ENCODE measurements at regions not wholly inside any gene's neighbourhood (a gene's known extent, or its start where the extent isn't known, plus 50 kb on each side); places are given as distances from the start of the nearest gene placed in this dataset.
A peak's percentile ranks its signal among the peaks of the same experiment; 100 is the strongest.

DNA sequence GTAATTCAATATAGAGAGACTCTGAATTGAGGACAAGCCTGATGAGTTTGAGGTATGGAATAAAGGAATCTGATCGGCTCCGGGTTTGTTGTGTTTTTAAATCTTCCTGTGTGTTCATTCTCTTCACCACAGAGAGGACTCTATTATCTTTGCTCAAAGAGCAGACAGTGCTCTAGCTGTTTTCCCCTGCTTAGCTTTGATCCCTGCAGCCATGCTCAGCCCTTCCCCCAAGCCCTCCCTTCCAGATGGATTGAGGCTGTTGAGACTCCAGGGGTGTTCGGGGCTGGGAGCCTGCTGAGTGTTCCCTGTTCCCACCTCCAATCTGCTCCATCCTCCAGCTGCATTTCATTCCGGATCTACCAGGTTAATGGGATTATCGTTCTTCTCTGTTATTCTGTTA lies 74.2 kb upstream of the CXADR start:
- H3K27me3 Mint-ChIP-seq (ENCODE audit: low read depth) = peaks cover 10% of the 10 kb centered on the region

DNA sequence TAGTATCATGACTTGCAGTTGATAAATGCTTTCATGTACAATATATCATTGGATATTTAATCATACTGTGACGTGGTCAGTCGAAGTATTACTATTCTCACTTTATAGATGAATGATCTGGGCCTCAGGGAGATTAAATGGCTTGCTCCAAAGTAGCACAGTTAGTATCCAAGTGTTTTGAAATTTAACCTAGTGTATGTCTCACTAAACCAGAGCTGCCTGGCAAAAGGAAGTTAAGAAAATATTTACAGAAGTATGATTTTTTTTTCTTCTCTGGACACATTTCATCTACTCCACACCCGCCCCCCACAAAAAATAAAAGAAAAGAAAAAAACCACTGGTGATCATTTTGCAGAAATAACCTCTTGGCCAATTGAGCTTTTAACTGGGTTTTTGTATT lies 71.9 kb upstream of the CXADR start:
- H3K27ac Mint-ChIP-seq = no peak overlapping the region
- H3K9me3 Mint-ChIP-seq = no peaks in the 10 kb centered on the region
- DNase-seq (ENCODE audit: low spot score) = no peak
- no peak overlapping the region for H3K4me3 Mint-ChIP-seq
- H3K36me3 Mint-ChIP-seq (ENCODE audit: low read depth) = no peaks in the 10 kb centered on the region
- no peaks in the 10 kb centered on the region for H3K4me1 Mint-ChIP-seq (ENCODE audit: low read depth)
- peaks cover 10% of the 10 kb centered on the region for H3K27me3 Mint-ChIP-seq (ENCODE audit: low read depth)

More for the DNA sequence above, 74.2 kb upstream of the CXADR start:
- Mint-ChIP-seq H3K4me1 (ENCODE audit: low read depth) (no peaks in the 10 kb centered on the region), H3K9me3 (no peaks in the 10 kb centered on the region), H3K4me3 (no peak overlapping the region), H3K36me3 (ENCODE audit: low read depth) (no peaks in the 10 kb centered on the region), H3K27ac (no peak overlapping the region)
- DNase-seq (ENCODE audit: low spot score) = no peak

DNA sequence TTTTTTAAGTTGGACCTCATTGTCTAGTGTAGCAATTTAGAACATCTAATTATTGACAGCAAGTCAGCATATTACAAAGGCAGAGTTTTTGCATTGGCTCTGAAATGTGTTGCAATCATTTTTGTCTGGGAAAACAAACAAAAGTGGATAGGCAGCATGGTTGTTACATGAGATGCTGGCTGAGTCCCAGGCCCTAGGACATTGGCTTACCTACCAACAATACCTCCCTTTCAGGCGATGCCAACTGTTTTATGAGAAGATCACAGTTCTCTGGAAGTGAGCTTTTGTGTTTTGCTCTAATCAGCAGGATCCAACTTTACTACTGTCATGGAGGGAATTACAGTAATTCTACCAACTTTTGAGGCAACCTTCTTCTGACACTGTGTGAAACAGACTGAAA lies 71.5 kb upstream of the CXADR start:
- Mint-ChIP-seq H3K9me3 (no peaks in the 10 kb centered on the region), H3K4me3 (no peak overlapping the region), H3K27me3 (ENCODE audit: low read depth) (peaks cover 10% of the 10 kb centered on the region), H3K27ac (no peak overlapping the region), H3K4me1 (ENCODE audit: low read depth) (no peaks in the 10 kb centered on the region), H3K36me3 (ENCODE audit: low read depth) (no peaks in the 10 kb centered on the region)
- no peak for DNase-seq (ENCODE audit: low spot score)

DNA sequence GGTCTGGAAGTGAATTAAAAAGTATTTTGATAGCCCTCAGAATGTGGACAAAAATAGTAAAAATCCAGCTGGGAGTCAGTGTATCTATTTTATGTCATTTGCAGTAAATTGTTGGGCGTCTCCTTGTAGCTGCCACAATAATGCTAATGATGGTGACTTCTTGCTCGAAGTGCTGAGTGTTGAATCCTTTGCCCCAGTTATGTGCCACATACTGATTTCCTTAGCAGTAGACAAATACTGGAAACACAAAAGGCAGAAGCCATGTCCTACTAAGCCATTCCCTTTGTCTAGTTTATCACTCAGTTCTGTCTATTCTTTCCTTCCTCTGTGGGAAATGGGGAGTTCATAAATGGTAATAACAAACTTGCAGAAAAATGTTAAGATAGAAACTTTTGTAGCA lies 70.7 kb upstream of the CXADR start:
- Mint-ChIP-seq H3K4me3 (no peak overlapping the region), H3K9me3 (no peaks in the 10 kb centered on the region), H3K36me3 (ENCODE audit: low read depth) (no peaks in the 10 kb centered on the region), H3K27me3 (ENCODE audit: low read depth) (peaks cover 10% of the 10 kb centered on the region), H3K27ac (no peak overlapping the region), H3K4me1 (ENCODE audit: low read depth) (no peaks in the 10 kb centered on the region)
- no peak for DNase-seq (ENCODE audit: low spot score)

DNA sequence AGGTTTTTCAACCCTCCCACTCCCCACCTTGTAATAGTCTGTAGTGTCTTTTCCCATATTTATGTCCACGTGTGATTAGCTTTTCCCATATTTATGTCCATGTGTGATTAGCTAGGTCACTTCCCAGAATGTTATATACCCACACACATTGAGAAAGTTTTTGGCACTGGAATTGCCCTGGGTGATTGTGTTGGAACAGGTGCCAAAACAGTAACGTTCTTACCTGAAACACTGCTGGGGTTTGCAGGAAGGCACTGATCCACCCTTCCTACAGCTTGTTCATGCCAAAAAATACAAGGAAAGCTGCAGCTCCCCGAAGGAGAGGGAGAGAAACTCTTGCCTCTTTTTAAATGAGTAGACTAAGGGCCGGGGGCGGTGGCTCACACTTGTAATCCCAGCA lies 68.0 kb upstream of the CXADR start:
- Mint-ChIP-seq H3K27me3 (ENCODE audit: low read depth) (peaks cover 5% of the 10 kb centered on the region), H3K4me3 (no peak overlapping the region), H3K27ac (no peak overlapping the region), H3K36me3 (ENCODE audit: low read depth) (no peaks in the 10 kb centered on the region), H3K4me1 (ENCODE audit: low read depth) (no peaks in the 10 kb centered on the region), H3K9me3 (no peaks in the 10 kb centered on the region)
- DNase-seq (ENCODE audit: low spot score) = no peak

DNA sequence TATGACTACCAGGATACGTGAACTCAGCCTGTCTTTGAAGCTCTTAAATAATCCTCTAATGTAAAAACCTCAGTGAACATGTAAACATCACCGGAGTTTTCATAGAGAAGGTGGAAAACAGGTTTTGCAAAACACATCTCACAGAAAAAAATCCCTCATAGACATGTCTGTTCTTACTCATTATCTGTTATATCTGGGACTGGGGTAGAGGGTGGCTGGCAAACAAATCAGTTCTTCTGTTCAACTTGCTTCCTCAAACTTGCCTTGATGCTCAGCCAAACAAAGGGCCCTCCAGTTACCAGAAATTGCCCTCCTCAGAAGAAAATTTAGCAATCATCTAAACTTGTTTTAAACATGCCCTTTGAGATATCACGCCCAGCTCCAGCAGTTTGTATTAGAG lies 66.1 kb upstream of the CXADR start:
- no peaks in the 10 kb centered on the region for H3K27me3 Mint-ChIP-seq (ENCODE audit: low read depth)
- no peak overlapping the region for H3K27ac Mint-ChIP-seq
- H3K4me3 Mint-ChIP-seq = no peak overlapping the region
- no peaks in the 10 kb centered on the region for H3K9me3 Mint-ChIP-seq
- no peaks in the 10 kb centered on the region for H3K4me1 Mint-ChIP-seq (ENCODE audit: low read depth)
- no peaks in the 10 kb centered on the region for H3K36me3 Mint-ChIP-seq (ENCODE audit: low read depth)
- DNase-seq (ENCODE audit: low spot score) = no peak

GRCh38 chr21:17449701-17450100 lies 63.1 kb upstream of the CXADR start:
- H3K27ac Mint-ChIP-seq = no peak overlapping the region
- no peak for DNase-seq (ENCODE audit: low spot score)
- no peaks in the 10 kb centered on the region for H3K9me3 Mint-ChIP-seq
- H3K4me1 Mint-ChIP-seq (ENCODE audit: low read depth) = peaks cover 6% of the 10 kb centered on the region
- no peaks in the 10 kb centered on the region for H3K36me3 Mint-ChIP-seq (ENCODE audit: low read depth)
- no peak overlapping the region for H3K4me3 Mint-ChIP-seq
- H3K27me3 Mint-ChIP-seq (ENCODE audit: low read depth) = no peaks in the 10 kb centered on the region

GRCh38 chr21:17451364-17451891 lies 61.4 kb upstream of the CXADR start:
- Mint-ChIP-seq H3K4me3 (no peak overlapping the region), H3K9me3 (no peaks in the 10 kb centered on the region), H3K27ac (no peak overlapping the region), H3K4me1 (ENCODE audit: low read depth) (peaks cover 6% of the 10 kb centered on the region), H3K36me3 (ENCODE audit: low read depth) (no peaks in the 10 kb centered on the region), H3K27me3 (ENCODE audit: low read depth) (no peaks in the 10 kb centered on the region)
- DNase-seq (ENCODE audit: low spot score) = no peak

- no peaks in the 10 kb centered on the region for H3K9me3 Mint-ChIP-seq
- peak; percentile 48 for DNase-seq (ENCODE audit: low spot score)
- H3K27me3 Mint-ChIP-seq (ENCODE audit: low read depth) = no peaks in the 10 kb centered on the region
- peaks cover 6% of the 10 kb centered on the region for H3K4me1 Mint-ChIP-seq (ENCODE audit: low read depth)
- H3K27ac Mint-ChIP-seq = peak overlapping the region; percentile 79
- no peaks in the 10 kb centered on the region for H3K36me3 Mint-ChIP-seq (ENCODE audit: low read depth)
- peak overlapping the region; percentile 48 for H3K4me3 Mint-ChIP-seq
Measured at GRCh38 chr21:17454315-17455027, 58.4 kb upstream of the CXADR start.

- Mint-ChIP-seq H3K27ac (no peak overlapping the region), H3K36me3 (ENCODE audit: low read depth) (no peaks in the 10 kb centered on the region), H3K27me3 (ENCODE audit: low read depth) (no peaks in the 10 kb centered on the region), H3K9me3 (no peaks in the 10 kb centered on the region), H3K4me1 (ENCODE audit: low read depth) (peaks cover 6% of the 10 kb centered on the region), H3K4me3 (peak overlapping the region; percentile 48)
- DNase-seq (ENCODE audit: low spot score) = no peak
Measured at GRCh38 chr21:17455028-17455353, 57.9 kb upstream of the CXADR start.

DNA sequence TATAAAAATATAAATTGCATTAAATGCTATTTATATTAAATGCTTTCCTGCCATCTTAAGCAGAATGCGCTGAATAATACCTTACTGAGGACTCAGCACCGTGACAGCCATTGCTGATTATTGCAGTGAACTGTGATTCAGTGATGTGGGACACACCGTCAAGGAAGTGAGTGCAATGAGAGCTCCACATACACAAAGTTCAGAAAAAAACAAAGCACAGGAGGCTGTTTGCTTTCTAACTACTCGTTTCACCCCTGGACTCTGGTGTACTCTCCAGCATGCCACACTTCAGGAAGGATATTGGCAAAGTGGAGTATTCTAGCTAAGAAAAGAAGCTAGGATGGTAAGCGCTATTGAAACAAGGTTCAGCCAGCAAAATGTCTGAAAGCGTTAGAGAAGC lies 57.4 kb upstream of the CXADR start:
- Mint-ChIP-seq H3K4me3 (no peak overlapping the region), H3K9me3 (no peaks in the 10 kb centered on the region), H3K4me1 (ENCODE audit: low read depth) (peaks cover 6% of the 10 kb centered on the region), H3K27ac (no peak overlapping the region), H3K27me3 (ENCODE audit: low read depth) (no peaks in the 10 kb centered on the region), H3K36me3 (ENCODE audit: low read depth) (no peaks in the 10 kb centered on the region)
- no peak for DNase-seq (ENCODE audit: low spot score)

DNA sequence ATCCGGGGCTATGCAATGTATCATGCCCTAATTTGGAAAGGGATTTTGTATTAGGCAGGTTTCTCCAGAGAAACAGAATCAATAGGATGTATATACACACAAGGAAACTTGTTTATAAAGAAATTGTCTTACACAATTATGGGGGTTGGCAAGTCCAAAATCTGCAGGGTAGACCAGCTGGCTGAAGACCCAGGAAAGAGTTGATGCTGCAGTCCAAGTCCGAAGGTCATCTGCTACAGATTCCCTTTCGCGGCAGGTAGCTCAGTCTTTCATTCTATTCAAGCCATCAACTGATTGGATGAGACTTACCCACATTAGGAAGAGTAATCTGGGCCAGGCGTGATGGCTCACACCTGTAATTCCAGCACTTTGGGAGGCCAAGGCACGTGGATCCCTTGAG lies 54.6 kb upstream of the CXADR start:
- Mint-ChIP-seq H3K9me3 (no peaks in the 10 kb centered on the region), H3K4me1 (ENCODE audit: low read depth) (peaks cover 6% of the 10 kb centered on the region), H3K27me3 (ENCODE audit: low read depth) (no peaks in the 10 kb centered on the region), H3K4me3 (no peak overlapping the region), H3K27ac (no peak overlapping the region), H3K36me3 (ENCODE audit: low read depth) (no peaks in the 10 kb centered on the region)
- DNase-seq (ENCODE audit: low spot score) = no peak

DNA sequence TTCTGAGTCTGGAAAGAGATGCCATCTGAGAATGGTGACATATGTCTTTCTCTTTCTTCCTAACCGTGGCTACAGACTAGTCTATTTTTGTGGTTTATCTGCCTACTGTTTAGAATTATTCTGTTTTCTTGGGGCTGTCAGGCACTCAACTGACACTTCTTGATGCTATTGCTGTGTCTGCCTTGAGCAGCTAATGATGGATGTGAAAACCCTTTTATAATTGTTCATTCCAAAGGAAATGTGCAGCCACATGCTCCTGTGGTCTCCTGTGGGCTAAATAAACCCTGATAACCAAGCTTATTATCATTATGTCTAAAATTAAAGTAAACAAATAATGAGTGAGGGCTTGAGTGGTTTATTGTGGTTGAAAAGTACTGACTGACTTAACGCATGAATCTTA lies 52.7 kb upstream of the CXADR start:
- H3K4me1 Mint-ChIP-seq (ENCODE audit: low read depth) = no peaks in the 10 kb centered on the region
- H3K36me3 Mint-ChIP-seq (ENCODE audit: low read depth) = no peaks in the 10 kb centered on the region
- no peaks in the 10 kb centered on the region for H3K27me3 Mint-ChIP-seq (ENCODE audit: low read depth)
- H3K9me3 Mint-ChIP-seq = no peaks in the 10 kb centered on the region
- no peak overlapping the region for H3K4me3 Mint-ChIP-seq
- DNase-seq (ENCODE audit: low spot score) = no peak
- H3K27ac Mint-ChIP-seq = no peak overlapping the region

DNA sequence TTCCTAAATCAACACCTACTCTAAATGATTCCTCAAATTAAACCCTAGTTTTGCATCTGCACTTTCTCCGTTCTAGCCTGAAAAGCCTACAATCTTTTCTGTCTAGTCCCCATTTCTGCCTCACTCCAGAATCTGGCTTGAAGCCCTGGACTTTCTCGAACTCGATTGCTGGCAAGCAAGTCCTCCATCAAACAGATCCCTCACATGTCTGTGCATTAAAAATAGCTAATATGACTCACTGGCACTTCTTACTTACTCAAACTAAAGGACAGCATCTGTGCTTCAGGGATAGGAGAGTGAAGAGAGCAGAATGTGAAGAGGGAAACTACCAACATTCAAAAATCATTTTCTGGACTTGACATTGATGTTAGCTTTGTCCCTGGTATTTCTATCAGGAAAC lies 51.8 kb upstream of the CXADR start:
- Mint-ChIP-seq H3K4me3 (no peak overlapping the region), H3K36me3 (ENCODE audit: low read depth) (no peaks in the 10 kb centered on the region), H3K9me3 (no peaks in the 10 kb centered on the region), H3K27me3 (ENCODE audit: low read depth) (no peaks in the 10 kb centered on the region), H3K27ac (no peak overlapping the region), H3K4me1 (ENCODE audit: low read depth) (no peaks in the 10 kb centered on the region)
- no peak for DNase-seq (ENCODE audit: low spot score)

DNA sequence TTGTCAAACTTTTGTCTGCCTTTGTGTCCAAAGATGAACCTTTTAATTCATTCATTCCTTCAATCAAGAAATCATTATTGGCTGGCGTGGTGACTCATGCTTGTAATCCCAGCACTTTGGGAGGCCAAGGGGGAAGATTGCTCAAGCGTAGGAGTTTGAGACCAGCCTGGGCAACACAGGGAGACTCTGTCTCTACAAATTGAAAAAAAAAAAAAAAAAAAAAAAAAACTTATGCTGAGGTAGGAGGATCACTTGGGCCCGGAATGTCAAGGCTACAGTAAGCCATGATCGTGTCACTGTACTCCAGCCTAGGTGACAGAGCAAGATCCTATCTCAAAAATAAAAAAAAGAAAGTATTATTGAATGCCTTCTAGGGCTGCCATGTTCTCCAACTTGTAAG lies 51.3 kb upstream of the CXADR start:
- H3K4me1 Mint-ChIP-seq (ENCODE audit: low read depth) = no peaks in the 10 kb centered on the region
- no peak overlapping the region for H3K27ac Mint-ChIP-seq
- no peaks in the 10 kb centered on the region for H3K27me3 Mint-ChIP-seq (ENCODE audit: low read depth)
- no peaks in the 10 kb centered on the region for H3K36me3 Mint-ChIP-seq (ENCODE audit: low read depth)
- no peaks in the 10 kb centered on the region for H3K9me3 Mint-ChIP-seq
- H3K4me3 Mint-ChIP-seq = no peak overlapping the region
- no peak for DNase-seq (ENCODE audit: low spot score)
